PC-3 (cell line): ENCODE measurements at regions not wholly inside any gene's neighbourhood (a gene's known extent, or its start where the extent isn't known, plus 50 kb on each side); places are given as distances from the start of the nearest gene placed in this dataset.

Experiments used
- EZH2 ChIP-seq: fragments of 300-600 bp; sonication (generic); IDR thresholded peaks from one replicate; pipeline ENCODE4 v1.6.1; 2017; ENCODE audit warnings: antibody characterized with exemption, mild to moderate bottlenecking, low read length; ENCODE audit not compliant: unreplicated experiment
- TF ChIP-seq, protein P1 (sequence below): fragments of 300-600 bp; sonication (generic); conservative IDR thresholded peaks from 2 replicates; pipeline ENCODE4 v1.5.1; 2017; ENCODE audit warnings: antibody characterized with exemption, low read depth, mild to moderate bottlenecking, low read length

GRCh38 chr3:63764511-63764910, 54.6 kb upstream of the C3orf49 start:
- TF ChIP-seq, protein P1, sequence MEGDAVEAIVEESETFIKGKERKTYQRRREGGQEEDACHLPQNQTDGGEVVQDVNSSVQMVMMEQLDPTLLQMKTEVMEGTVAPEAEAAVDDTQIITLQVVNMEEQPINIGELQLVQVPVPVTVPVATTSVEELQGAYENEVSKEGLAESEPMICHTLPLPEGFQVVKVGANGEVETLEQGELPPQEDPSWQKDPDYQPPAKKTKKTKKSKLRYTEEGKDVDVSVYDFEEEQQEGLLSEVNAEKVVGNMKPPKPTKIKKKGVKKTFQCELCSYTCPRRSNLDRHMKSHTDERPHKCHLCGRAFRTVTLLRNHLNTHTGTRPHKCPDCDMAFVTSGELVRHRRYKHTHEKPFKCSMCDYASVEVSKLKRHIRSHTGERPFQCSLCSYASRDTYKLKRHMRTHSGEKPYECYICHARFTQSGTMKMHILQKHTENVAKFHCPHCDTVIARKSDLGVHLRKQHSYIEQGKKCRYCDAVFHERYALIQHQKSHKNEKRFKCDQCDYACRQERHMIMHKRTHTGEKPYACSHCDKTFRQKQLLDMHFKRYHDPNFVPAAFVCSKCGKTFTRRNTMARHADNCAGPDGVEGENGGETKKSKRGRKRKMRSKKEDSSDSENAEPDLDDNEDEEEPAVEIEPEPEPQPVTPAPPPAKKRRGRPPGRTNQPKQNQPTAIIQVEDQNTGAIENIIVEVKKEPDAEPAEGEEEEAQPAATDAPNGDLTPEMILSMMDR, result no peak
- no peak for TF ChIP-seq EZH2
